K562 (cell line): ENCODE measurements at regions not wholly inside any gene's neighbourhood (a gene's known extent, or its start where the extent isn't known, plus 50 kb on each side); places are given as distances from the start of the nearest gene placed in this dataset.

Experiments used
- ATAC-seq: fragments of 200-7000 bp; cut with Tn5 transposase; 3 replicates; pipeline ENCODE4 v1.9.1; 2020; ENCODE audit warnings: moderate library complexity
- BruUV-seq: library from RNA; stranded (reverse); fragments of 400-500 nt; replicated peaks from 2 replicates; lab custom pipeline; 2021; lab: Mats Ljungman, UMichigan
- CTCF ChIA-PET: fragments of 300-600 bp; formaldehyde crosslinking; extraction: SDS; loops from one replicate; lab custom pipeline; 2021; ENCODE audit warnings: low intra/inter-chr PET ratio; lab: Yijun Ruan, JAX
- POLR2A ChIA-PET: fragments of 300-600, 350-650 bp; sonication (Branson Sonifier 250); formaldehyde crosslinking; extraction: SDS; loops from one replicate; lab custom pipeline; 2021; ENCODE audit warnings: antibody characterized with exemption, inconsistent platforms; lab: Yijun Ruan, JAX
- DNase-seq, 4 experiments: peaks; one replicate each; pipeline versions ENCODE4 v3.0.0 to v3.0.0-alpha.2; 2011 to 2018; ENCODE audit warnings: low spot score in 3 of 4, mixed read lengths in 3 of 4; ENCODE audit errors: extremely low read depth in 1 of 4
- FAIRE-seq: peaks from 2 replicates; lab custom pipeline; 2011; peaks lifted over from hg19 to GRCh38; lab: Jason Lieb, UNC
- H2AFZ ChIP-seq: 2 replicates; pipeline ENCODE4 v1.6.0; 2011; ENCODE audit warnings: low read depth, low read length, control low read depth, inconsistent platforms
- H3K27ac ChIP-seq: fragments of 200-600 bp; 3 replicates; pipeline ENCODE4 v1.8.0; 2011; ENCODE audit warnings: low read depth, mild to moderate bottlenecking, control low read depth, inconsistent platforms, low read length, moderate library complexity, mixed read lengths; ENCODE audit errors: extremely low read depth
- H3K27me3 ChIP-seq, 2 experiments: fragments of 300-600 bp in 1 of 2; 2 replicates in 1 of 2; 3 replicates in 1 of 2; pipeline versions ENCODE4 v1.6.0 to v1.8.0; 2011; ENCODE audit warnings: inconsistent platforms in 2 of 2, low read length in 2 of 2, mild to moderate bottlenecking in 1 of 2, mixed read lengths in 1 of 2, moderate library complexity in 1 of 2; ENCODE audit not compliant: control insufficient read depth in 2 of 2, insufficient read depth in 2 of 2
- H3K36me3 ChIP-seq: fragments of 300-600 bp; 3 replicates; pipeline ENCODE4 v1.8.0; 2011; ENCODE audit warnings: mild to moderate bottlenecking, low read length, inconsistent platforms; ENCODE audit not compliant: control insufficient read depth, insufficient read depth
- H3K4me1 ChIP-seq, 2 experiments: fragments of 200-600 bp in 1 of 2; replicated peaks in 1 of 2; 2 replicates in 1 of 2; 3 replicates in 1 of 2; pipeline versions ENCODE4 v1.5.1 to v1.8.0; 2011; ENCODE audit warnings: inconsistent platforms in 2 of 2, low read length in 2 of 2, mild to moderate bottlenecking in 1 of 2, mixed read lengths in 1 of 2, moderate library complexity in 1 of 2; ENCODE audit not compliant: control insufficient read depth in 2 of 2, insufficient read depth in 2 of 2
- H3K4me2 ChIP-seq: 2 replicates; pipeline ENCODE4 v1.6.1; 2011; ENCODE audit warnings: low read length, control low read depth, inconsistent platforms, mixed read lengths; ENCODE audit not compliant: insufficient read depth
- H3K4me3 ChIP-seq: fragments of 200-600 bp; sonication (generic), shearing (Covaris generic); 2 replicates; pipeline ENCODE4 v1.5.1; 2016; ENCODE audit warnings: control low read depth, inconsistent platforms
- H3K79me2 ChIP-seq: fragments of 200-600 bp; 3 replicates; pipeline ENCODE4 v1.8.0; 2011; ENCODE audit warnings: low read length, inconsistent platforms; ENCODE audit not compliant: control insufficient read depth, insufficient read depth
- H3K9ac ChIP-seq, 2 experiments: 2 replicates each; pipeline versions ENCODE4 v1.6.0 to v1.6.1; 2011; ENCODE audit warnings: low read depth in 2 of 2, low read length in 2 of 2, control low read depth in 1 of 2, inconsistent platforms in 1 of 2, mild to moderate bottlenecking in 1 of 2, mixed read lengths in 1 of 2; ENCODE audit not compliant: insufficient read depth in 1 of 2
- H3K9me1 ChIP-seq: one replicate; pipeline ENCODE4 v1.6.0; 2011; ENCODE audit warnings: inconsistent platforms, mild to moderate bottlenecking, low read length, moderate library complexity; ENCODE audit not compliant: control insufficient read depth, insufficient read depth
- H3K9me3 ChIP-seq: replicated peaks from 2 replicates; pipeline ENCODE4 v1.5.1; 2011; ENCODE audit warnings: low read depth, low read length, inconsistent platforms; ENCODE audit not compliant: control insufficient read depth, insufficient read depth
- H4K20me1 ChIP-seq: replicated peaks from 2 replicates; pipeline ENCODE4 v1.6.1; 2011; ENCODE audit warnings: low read length, inconsistent platforms, mixed read lengths; ENCODE audit not compliant: control insufficient read depth, insufficient read depth
- EZH2 ChIP-seq: IDR thresholded peaks from 2 replicates; pipeline ENCODE4 v1.6.1; 2012; ENCODE audit warnings: low read depth, mild to moderate bottlenecking, inconsistent platforms, low read length, borderline replicate concordance
- RNF2 ChIP-seq: sonication (generic); IDR thresholded peaks from 2 replicates; pipeline ENCODE4 v1.6.1; 2016
- ZKSCAN3 ChIP-seq: fragments of 250-450 bp; sonication (Bioruptor Pico); IDR thresholded peaks from 2 replicates; pipeline ENCODE4 v1.4.0; 2020
- ZNF174 ChIP-seq: fragments of 250-450 bp; sonication (Bioruptor Pico); IDR thresholded peaks from 2 replicates; pipeline ENCODE4 v1.4.0; 2020; ENCODE audit warnings: mild to moderate bottlenecking
- WGBS: fragments of 100-300 bp; shearing (Covaris generic); methylation state at CpG from one replicate; pipeline ENCODE4 v1.1.6; 2016; ENCODE audit warnings: low coverage, mixed read lengths; ENCODE audit not compliant: insufficient coverage; ENCODE audit errors: missing lambda C conversion rate; 5-methylcytosine and 5-hydroxymethylcytosine counted together
- in situ Hi-C: fragments of 300-500 bp; cut with MboI; formaldehyde crosslinking; loops from 4 replicates; pipeline ENCODE4 v1.15.0; 2018; ENCODE audit warnings: inconsistent platforms, mixed read lengths
- intact Hi-C: fragments of 100-400 bp; cut with micrococcal nuclease; formaldehyde crosslinking; loops from 2 replicates; pipeline ENCODE4 v1.14.2; 2022
- TF ChIP-seq, protein P1 (sequence below), 3 experiments: fragments of 200-800 bp in 1 of 3; fragments of 250-450 bp in 1 of 3; fragments of 450-650 bp in 1 of 3; sonication (Bioruptor Pico) in 1 of 3; sonication (Bioruptor generic) in 1 of 3; formaldehyde crosslinking in 1 of 3; IDR thresholded peaks; 2 replicates each; pipeline versions ENCODE4 v1.6.1 to v1.8.0; 2016 to 2022; ENCODE audit warnings: mild to moderate bottlenecking in 2 of 3, missing genetic modification characterization in 2 of 3, missing compliant biosample characterization in 1 of 3, moderate library complexity in 1 of 3
- TF ChIP-seq, protein P2 (sequence below): fragments of 450-650 bp; IDR thresholded peaks from 2 replicates; pipeline ENCODE4 v1.6.1; 2018; ENCODE audit not compliant: partially characterized antibody
- TF ChIP-seq, protein P3 (sequence below): IDR thresholded peaks from 2 replicates; pipeline ENCODE4 v1.6.1; 2011; ENCODE audit not compliant: insufficient read length; ENCODE audit errors: extremely low read depth

DNA sequence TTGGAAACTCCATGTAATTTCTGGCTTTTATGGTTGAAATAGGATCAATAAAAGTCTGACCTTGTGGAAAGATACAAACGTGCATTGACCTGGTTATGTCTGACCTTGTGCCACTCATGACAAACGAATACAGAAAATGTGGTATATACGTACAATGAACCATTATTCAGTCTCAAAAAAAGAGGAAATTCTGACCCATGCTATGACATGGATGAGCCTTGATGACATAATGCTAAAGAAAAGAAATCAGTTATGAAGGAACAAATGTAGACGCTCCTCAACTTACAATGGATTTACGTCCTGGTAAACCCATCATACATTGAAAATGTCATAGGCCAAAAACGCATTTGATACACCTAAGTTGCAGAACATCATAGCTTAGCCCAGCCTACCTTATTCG lies 309.7 kb upstream of the SULF2 start:
- no peak overlapping the region for H3K4me3 ChIP-seq
- ChIA-PET POLR2A (no interaction called here), CTCF (no interaction called here)
- in situ Hi-C loops = no loop called here
- H3K27me3 ChIP-seq = peaks cover 0 to 7% of the 10 kb centered on the region in 2 experiments; a peak in 2 of 5 replicates
- no peak overlapping the region for H3K27ac ChIP-seq
- TF ChIP-seq, protein P1, sequence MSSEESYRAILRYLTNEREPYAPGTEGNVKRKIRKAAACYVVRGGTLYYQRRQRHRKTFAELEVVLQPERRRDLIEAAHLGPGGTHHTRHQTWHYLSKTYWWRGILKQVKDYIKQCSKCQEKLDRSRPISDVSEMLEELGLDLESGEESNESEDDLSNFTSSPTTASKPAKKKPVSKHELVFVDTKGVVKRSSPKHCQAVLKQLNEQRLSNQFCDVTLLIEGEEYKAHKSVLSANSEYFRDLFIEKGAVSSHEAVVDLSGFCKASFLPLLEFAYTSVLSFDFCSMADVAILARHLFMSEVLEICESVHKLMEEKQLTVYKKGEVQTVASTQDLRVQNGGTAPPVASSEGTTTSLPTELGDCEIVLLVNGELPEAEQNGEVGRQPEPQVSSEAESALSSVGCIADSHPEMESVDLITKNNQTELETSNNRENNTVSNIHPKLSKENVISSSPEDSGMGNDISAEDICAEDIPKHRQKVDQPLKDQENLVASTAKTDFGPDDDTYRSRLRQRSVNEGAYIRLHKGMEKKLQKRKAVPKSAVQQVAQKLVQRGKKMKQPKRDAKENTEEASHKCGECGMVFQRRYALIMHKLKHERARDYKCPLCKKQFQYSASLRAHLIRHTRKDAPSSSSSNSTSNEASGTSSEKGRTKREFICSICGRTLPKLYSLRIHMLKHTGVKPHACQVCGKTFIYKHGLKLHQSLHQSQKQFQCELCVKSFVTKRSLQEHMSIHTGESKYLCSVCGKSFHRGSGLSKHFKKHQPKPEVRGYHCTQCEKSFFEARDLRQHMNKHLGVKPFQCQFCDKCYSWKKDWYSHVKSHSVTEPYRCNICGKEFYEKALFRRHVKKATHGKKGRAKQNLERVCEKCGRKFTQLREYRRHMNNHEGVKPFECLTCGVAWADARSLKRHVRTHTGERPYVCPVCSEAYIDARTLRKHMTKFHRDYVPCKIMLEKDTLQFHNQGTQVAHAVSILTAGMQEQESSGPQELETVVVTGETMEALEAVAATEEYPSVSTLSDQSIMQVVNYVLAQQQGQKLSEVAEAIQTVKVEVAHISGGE (CRISPR knock-in tag; IDR thresholded peaks at IDR 0.05) = no peak
- TF ChIP-seq ZNF174 (CRISPR knock-in tag) = no peak
- TF ChIP-seq, protein P2, sequence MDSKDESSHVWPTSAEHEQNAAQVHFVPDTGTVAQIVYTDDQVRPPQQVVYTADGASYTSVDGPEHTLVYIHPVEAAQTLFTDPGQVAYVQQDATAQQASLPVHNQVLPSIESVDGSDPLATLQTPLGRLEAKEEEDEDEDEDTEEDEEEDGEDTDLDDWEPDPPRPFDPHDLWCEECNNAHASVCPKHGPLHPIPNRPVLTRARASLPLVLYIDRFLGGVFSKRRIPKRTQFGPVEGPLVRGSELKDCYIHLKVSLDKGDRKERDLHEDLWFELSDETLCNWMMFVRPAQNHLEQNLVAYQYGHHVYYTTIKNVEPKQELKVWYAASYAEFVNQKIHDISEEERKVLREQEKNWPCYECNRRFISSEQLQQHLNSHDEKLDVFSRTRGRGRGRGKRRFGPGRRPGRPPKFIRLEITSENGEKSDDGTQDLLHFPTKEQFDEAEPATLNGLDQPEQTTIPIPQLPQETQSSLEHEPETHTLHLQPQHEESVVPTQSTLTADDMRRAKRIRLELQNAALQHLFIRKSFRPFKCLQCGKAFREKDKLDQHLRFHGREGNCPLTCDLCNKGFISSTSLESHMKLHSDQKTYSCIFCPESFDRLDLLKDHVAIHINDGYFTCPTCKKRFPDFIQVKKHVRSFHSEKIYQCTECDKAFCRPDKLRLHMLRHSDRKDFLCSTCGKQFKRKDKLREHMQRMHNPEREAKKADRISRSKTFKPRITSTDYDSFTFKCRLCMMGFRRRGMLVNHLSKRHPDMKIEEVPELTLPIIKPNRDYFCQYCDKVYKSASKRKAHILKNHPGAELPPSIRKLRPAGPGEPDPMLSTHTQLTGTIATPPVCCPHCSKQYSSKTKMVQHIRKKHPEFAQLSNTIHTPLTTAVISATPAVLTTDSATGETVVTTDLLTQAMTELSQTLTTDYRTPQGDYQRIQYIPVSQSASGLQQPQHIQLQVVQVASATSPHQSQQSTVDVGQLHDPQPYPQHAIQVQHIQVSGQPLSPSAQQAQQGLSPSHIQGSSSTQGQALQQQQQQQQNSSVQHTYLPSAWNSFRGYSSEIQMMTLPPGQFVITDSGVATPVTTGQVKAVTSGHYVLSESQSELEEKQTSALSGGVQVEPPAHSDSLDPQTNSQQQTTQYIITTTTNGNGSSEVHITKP = no peak
- no peak for TF ChIP-seq EZH2
- TF ChIP-seq, protein P3, sequence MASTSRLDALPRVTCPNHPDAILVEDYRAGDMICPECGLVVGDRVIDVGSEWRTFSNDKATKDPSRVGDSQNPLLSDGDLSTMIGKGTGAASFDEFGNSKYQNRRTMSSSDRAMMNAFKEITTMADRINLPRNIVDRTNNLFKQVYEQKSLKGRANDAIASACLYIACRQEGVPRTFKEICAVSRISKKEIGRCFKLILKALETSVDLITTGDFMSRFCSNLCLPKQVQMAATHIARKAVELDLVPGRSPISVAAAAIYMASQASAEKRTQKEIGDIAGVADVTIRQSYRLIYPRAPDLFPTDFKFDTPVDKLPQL = no peak
- no peak for TF ChIP-seq RNF2
- no peak for TF ChIP-seq ZKSCAN3 (CRISPR knock-in tag)
- no peaks in the 10 kb centered on the region for H4K20me1 ChIP-seq
- H3K36me3 ChIP-seq = no peaks in the 10 kb centered on the region
- H3K4me1 ChIP-seq = no peaks in the 10 kb centered on the region; a peak in 1 of 5 replicates
- no peaks in the 10 kb centered on the region for H3K79me2 ChIP-seq
- no peaks in the 10 kb centered on the region for H3K9me3 ChIP-seq
- intact Hi-C loops = no loop called here
- FAIRE-seq = no peak
- no peak for ATAC-seq
- H3K9ac ChIP-seq = no peak overlapping the region
- H2AFZ ChIP-seq = no peak overlapping the region
- DNase-seq = no peak
- 7% methylated on average over 7 of the region's 7 CpGs for WGBS
- no peak overlapping the region for H3K4me2 ChIP-seq
- no peaks in the 10 kb centered on the region for H3K9me1 ChIP-seq
- no TSS peak for BruUV-seq
